ENCODE measurements at regions not wholly inside any gene's neighbourhood (a gene's known extent, or its start where the extent isn't known, plus 50 kb on each side); places are given as distances from the start of the nearest gene placed in this dataset.
"Not testable (repeated sequence)": the region's sequence is repeated elsewhere in the genome, so short reads cannot be mapped to it uniquely, and the experiment has no call there.

GRCh38 chr2:193156480-193156879 is 961.7 kb upstream of the TMEFF2 start:
- Mint-ChIP-seq H3K27me3 (ENCODE audit: low read depth, unreplicated experiment) (no peaks in the 10 kb centered on the region), H3K27ac (ENCODE audit: unreplicated experiment) (no peak overlapping the region), H3K9me3 (ENCODE audit: unreplicated experiment) (peaks cover 2% of the 10 kb centered on the region), H3K4me1 (ENCODE audit: low read depth, unreplicated experiment) (no peaks in the 10 kb centered on the region), H3K36me3 (ENCODE audit: low read depth, unreplicated experiment) (no peaks in the 10 kb centered on the region), H3K4me3 (ENCODE audit: unreplicated experiment) (no peak overlapping the region)
- FAIRE-seq (no peak), DNase-seq (ENCODE audit: low read depth) (no peak)
- Histone ChIP-seq H3K27ac (ENCODE audit: low read depth, low read length) (no peak overlapping the region), H3K4me3 (ENCODE audit: insufficient read depth, low read depth, low read length) (no peak overlapping the region), H3K27me3 (ENCODE audit: insufficient read depth, low read length) (no peaks in the 10 kb centered on the region), H3K9me3 (ENCODE audit: insufficient read depth, low read depth, low read length) (no peaks in the 10 kb centered on the region), H2AFZ (ENCODE audit: low read depth, low read length) (no peak overlapping the region), H3K9ac (ENCODE audit: low read length) (no peak overlapping the region), H3K4me1 (ENCODE audit: insufficient read depth, low read length) (no peaks in the 10 kb centered on the region), H3K4me2 (ENCODE audit: low read length) (no peak overlapping the region), H3K36me3 (ENCODE audit: insufficient read depth, low read length) (no peaks in the 10 kb centered on the region), H4K20me1 (ENCODE audit: insufficient read depth, low read length) (no peaks in the 10 kb centered on the region), H3K79me2 (ENCODE audit: insufficient read depth, low read length) (no peaks in the 10 kb centered on the region)
- TF ChIP-seq EZH2 (IDR thresholded peaks at IDR 0.05; ENCODE audit: insufficient read depth, low read length) (no peak), CTCF (IDR thresholded peaks at IDR 0.05; ENCODE audit: insufficient read depth, low read depth, low read length) (no peak)

- FAIRE-seq = no peak
- Histone ChIP-seq H3K4me1 (ENCODE audit: insufficient read depth, low read length) (no peaks in the 10 kb centered on the region), H3K36me3 (ENCODE audit: insufficient read depth, low read length) (no peaks in the 10 kb centered on the region), H3K9me3 (ENCODE audit: insufficient read depth, low read depth, low read length) (no peaks in the 10 kb centered on the region), H3K4me3 (ENCODE audit: insufficient read depth, low read depth, low read length) (no peak overlapping the region), H3K79me2 (ENCODE audit: insufficient read depth, low read length) (no peaks in the 10 kb centered on the region), H3K27me3 (ENCODE audit: insufficient read depth, low read length) (no peaks in the 10 kb centered on the region), H3K9ac (ENCODE audit: low read length) (no peak overlapping the region), H4K20me1 (ENCODE audit: insufficient read depth, low read length) (no peaks in the 10 kb centered on the region), H2AFZ (ENCODE audit: low read depth, low read length) (no peak overlapping the region), H3K27ac (ENCODE audit: low read depth, low read length) (no peak overlapping the region), H3K4me2 (ENCODE audit: low read length) (no peak overlapping the region)
- DNase-seq (ENCODE audit: low read depth) = no peak
- Mint-ChIP-seq H3K36me3 (ENCODE audit: low read depth, unreplicated experiment) (no peaks in the 10 kb centered on the region), H3K27ac (ENCODE audit: unreplicated experiment) (peak overlapping the region; percentile 66), H3K4me1 (ENCODE audit: low read depth, unreplicated experiment) (no peaks in the 10 kb centered on the region), H3K9me3 (ENCODE audit: unreplicated experiment) (peaks cover 2% of the 10 kb centered on the region), H3K4me3 (ENCODE audit: unreplicated experiment) (no peak overlapping the region), H3K27me3 (ENCODE audit: low read depth, unreplicated experiment) (no peaks in the 10 kb centered on the region)
- no peak for TF ChIP-seq EZH2 (IDR thresholded peaks at IDR 0.05; ENCODE audit: insufficient read depth, low read length)
- no peak for TF ChIP-seq CTCF (IDR thresholded peaks at IDR 0.05; ENCODE audit: insufficient read depth, low read depth, low read length)
Observed at GRCh38 chr2:193154076-193154475, 959.3 kb upstream of the TMEFF2 start.

- no peak for FAIRE-seq
- Mint-ChIP-seq H3K9me3 (ENCODE audit: unreplicated experiment) (peaks cover 2% of the 10 kb centered on the region), H3K4me3 (ENCODE audit: unreplicated experiment) (no peak overlapping the region), H3K4me1 (ENCODE audit: low read depth, unreplicated experiment) (no peaks in the 10 kb centered on the region), H3K36me3 (ENCODE audit: low read depth, unreplicated experiment) (no peaks in the 10 kb centered on the region), H3K27me3 (ENCODE audit: low read depth, unreplicated experiment) (no peaks in the 10 kb centered on the region), H3K27ac (ENCODE audit: unreplicated experiment) (peak overlapping the region; percentile 66)
- no peaks in the 10 kb centered on the region for H3K36me3 ChIP-seq (ENCODE audit: insufficient read depth, low read length)
- no peaks in the 10 kb centered on the region for H3K9me3 ChIP-seq (ENCODE audit: insufficient read depth, low read depth, low read length)
- H3K79me2 ChIP-seq (ENCODE audit: insufficient read depth, low read length) = no peaks in the 10 kb centered on the region
- no peak overlapping the region for H3K4me2 ChIP-seq (ENCODE audit: low read length)
- no peak for DNase-seq (ENCODE audit: low read depth)
- H3K9ac ChIP-seq (ENCODE audit: low read length) = no peak overlapping the region
- H3K27me3 ChIP-seq (ENCODE audit: insufficient read depth, low read length) = no peaks in the 10 kb centered on the region
- no peaks in the 10 kb centered on the region for H3K4me1 ChIP-seq (ENCODE audit: insufficient read depth, low read length)
- H3K27ac ChIP-seq (ENCODE audit: low read depth, low read length) = no peak overlapping the region
- no peak overlapping the region for H2AFZ ChIP-seq (ENCODE audit: low read depth, low read length)
- H4K20me1 ChIP-seq (ENCODE audit: insufficient read depth, low read length) = no peaks in the 10 kb centered on the region
- TF ChIP-seq CTCF (IDR thresholded peaks at IDR 0.05; ENCODE audit: insufficient read depth, low read depth, low read length) (no peak), EZH2 (IDR thresholded peaks at IDR 0.05; ENCODE audit: insufficient read depth, low read length) (no peak)
- H3K4me3 ChIP-seq (ENCODE audit: insufficient read depth, low read depth, low read length) = no peak overlapping the region
Observed at GRCh38 chr2:193153576-193153975, 958.8 kb upstream of the TMEFF2 start.

GRCh38 chr2:193142467-193142866 is 947.7 kb upstream of the TMEFF2 start:
- H3K9me3 Mint-ChIP-seq (ENCODE audit: unreplicated experiment); H3K4me3 Mint-ChIP-seq (ENCODE audit: unreplicated experiment); H3K27me3 ChIP-seq (ENCODE audit: insufficient read depth, low read length); H3K36me3 ChIP-seq (ENCODE audit: insufficient read depth, low read length); H3K79me2 ChIP-seq (ENCODE audit: insufficient read depth, low read length); H3K4me2 ChIP-seq (ENCODE audit: low read length); H3K9me3 ChIP-seq (ENCODE audit: insufficient read depth, low read depth, low read length); H3K4me1 ChIP-seq (ENCODE audit: insufficient read depth, low read length); H3K36me3 Mint-ChIP-seq (ENCODE audit: low read depth, unreplicated experiment); DNase-seq (ENCODE audit: low read depth); H3K9ac ChIP-seq (ENCODE audit: low read length); H3K27ac Mint-ChIP-seq (ENCODE audit: unreplicated experiment); H3K27ac ChIP-seq (ENCODE audit: low read depth, low read length); H3K4me1 Mint-ChIP-seq (ENCODE audit: low read depth, unreplicated experiment); H3K27me3 Mint-ChIP-seq (ENCODE audit: low read depth, unreplicated experiment); H4K20me1 ChIP-seq (ENCODE audit: insufficient read depth, low read length); H3K4me3 ChIP-seq (ENCODE audit: insufficient read depth, low read depth, low read length); FAIRE-seq; H2AFZ ChIP-seq (ENCODE audit: low read depth, low read length): not testable (repeated sequence)
